SK-N-SH treated with all-trans-retinoic acid at 6 μM for 48 hours (cell line): ENCODE measurements at regions not wholly inside any gene's neighbourhood (a gene's known extent, or its start where the extent isn't known, plus 50 kb on each side); places are given as distances from the start of the nearest gene placed in this dataset.
"Not testable (repeated sequence)": the region's sequence is repeated elsewhere in the genome, so short reads cannot be mapped to it uniquely, and the experiment has no call there.

Source experiments
- ATAC-seq: fragments of 200-7000 bp; cut with Tn5 transposase; 3 replicates; pipeline ENCODE4 v1.9.1; 2020; ENCODE audit warnings: mild to moderate bottlenecking, moderate library complexity
- ARNTL ChIP-seq: fragments of 450-650 bp; formaldehyde crosslinking; IDR thresholded peaks from 2 replicates; pipeline ENCODE4 v1.5.0; 2020; ENCODE audit warnings: low read depth, mild to moderate bottlenecking, moderate library complexity, borderline replicate concordance
- CREB5 ChIP-seq: fragments of 250-450 bp; sonication (Bioruptor Pico); IDR thresholded peaks from 2 replicates; pipeline ENCODE4 v1.5.1; 2020; ENCODE audit warnings: low read depth, mild to moderate bottlenecking, moderate library complexity
- CSRNP3 ChIP-seq: fragments of 250-450 bp; sonication (Bioruptor Pico); IDR thresholded peaks from 2 replicates; pipeline ENCODE4 v1.5.1; 2021; ENCODE audit warnings: mild to moderate bottlenecking, moderate library complexity
- ESRRG ChIP-seq: fragments of 250-450 bp; sonication (Bioruptor Pico); IDR thresholded peaks from 2 replicates; pipeline ENCODE4 v1.6.1; 2021; ENCODE audit warnings: mild to moderate bottlenecking
- GLIS3 ChIP-seq: fragments of 250-450 bp; sonication (Bioruptor Pico); IDR thresholded peaks from 2 replicates; pipeline ENCODE4 v1.5.0; 2020; ENCODE audit warnings: mild to moderate bottlenecking, moderate library complexity
- ISL1 ChIP-seq: fragments of 250-450 bp; sonication (Bioruptor Pico); IDR thresholded peaks from 2 replicates; pipeline ENCODE4 v2.1.2; 2022; ENCODE audit warnings: mild to moderate bottlenecking, moderate library complexity
- PATZ1 ChIP-seq: fragments of 250-450 bp; sonication (Bioruptor Pico); IDR thresholded peaks from 2 replicates; pipeline ENCODE4 v1.8.0; 2020; ENCODE audit warnings: mild to moderate bottlenecking, moderate library complexity, borderline replicate concordance
- POU6F1 ChIP-seq: fragments of 250-450 bp; sonication (Bioruptor Pico); IDR thresholded peaks from 2 replicates; pipeline ENCODE4 v1.8.0; 2021; ENCODE audit warnings: low read depth, mild to moderate bottlenecking, moderate library complexity, borderline replicate concordance
- PPARA ChIP-seq: fragments of 250-450 bp; sonication (Bioruptor Pico); IDR thresholded peaks from 2 replicates; pipeline ENCODE4 v1.5.0; 2020; ENCODE audit warnings: mild to moderate bottlenecking, borderline replicate concordance
- RARB ChIP-seq: fragments of 250-450 bp; sonication (Bioruptor Pico); IDR thresholded peaks from 2 replicates; pipeline ENCODE4 v1.8.0; 2021; ENCODE audit warnings: mild to moderate bottlenecking, moderate library complexity
- SNAI2 ChIP-seq: fragments of 250-450 bp; sonication (Bioruptor Pico); IDR thresholded peaks from 2 replicates; pipeline ENCODE4 v1.5.0; 2020; ENCODE audit warnings: mild to moderate bottlenecking, moderate library complexity
- TCF4 ChIP-seq: fragments of 250-450 bp; sonication (Bioruptor Pico); IDR thresholded peaks from 2 replicates; pipeline ENCODE4 v1.8.0; 2021; ENCODE audit warnings: mild to moderate bottlenecking, moderate library complexity, borderline replicate concordance
- TOX ChIP-seq: fragments of 250-450 bp; sonication (Bioruptor Pico); IDR thresholded peaks from 2 replicates; pipeline ENCODE4 v1.8.0; 2021; ENCODE audit warnings: mild to moderate bottlenecking, moderate library complexity, borderline replicate concordance
- TSHZ2 ChIP-seq: fragments of 250-450 bp; sonication (Bioruptor Pico); IDR thresholded peaks from 2 replicates; pipeline ENCODE4 v1.5.0; 2020; ENCODE audit warnings: mild to moderate bottlenecking, moderate library complexity
- ZC3H10 ChIP-seq: fragments of 250-450 bp; sonication (Bioruptor Pico); IDR thresholded peaks from 2 replicates; pipeline ENCODE4 v1.5.1; 2021; ENCODE audit warnings: mild to moderate bottlenecking, moderate library complexity
- ZFP3 ChIP-seq: fragments of 250-450 bp; sonication (Bioruptor Pico); IDR thresholded peaks from 2 replicates; pipeline ENCODE4 v1.5.0; 2020; ENCODE audit warnings: mild to moderate bottlenecking, moderate library complexity
- ZFP30 ChIP-seq: fragments of 450-650 bp; formaldehyde crosslinking; IDR thresholded peaks from 2 replicates; pipeline ENCODE4 v1.5.0; 2022; ENCODE audit warnings: mild to moderate bottlenecking, moderate library complexity
- ZNF70 ChIP-seq: fragments of 450-650 bp; formaldehyde crosslinking; IDR thresholded peaks from 2 replicates; pipeline ENCODE4 v1.5.0; 2020; ENCODE audit warnings: mild to moderate bottlenecking, moderate library complexity
- ZNF8 ChIP-seq: fragments of 450-650 bp; formaldehyde crosslinking; IDR thresholded peaks from 2 replicates; pipeline ENCODE4 v1.5.0; 2020; ENCODE audit warnings: mild to moderate bottlenecking, moderate library complexity

GRCh38 chr10:94156453-94156852 lies 162.7 kb downstream of the PLCE1 start:
- ATAC-seq: no peak
- TF ChIP-seq ZFP3 (CRISPR knock-in tag) (no peak), CREB5 (CRISPR knock-in tag) (no peak), TSHZ2 (CRISPR knock-in tag) (no peak), SNAI2 (CRISPR knock-in tag) (no peak), TOX (no peak), TCF4 (CRISPR knock-in tag) (no peak), PPARA (CRISPR knock-in tag) (no peak), ESRRG (CRISPR knock-in tag) (no peak), ZNF70 (CRISPR knock-in tag) (no peak), ARNTL (no peak), ZNF8 (CRISPR knock-in tag) (no peak), ZC3H10 (no peak), ZFP30 (CRISPR knock-in tag) (no peak), RARB (CRISPR knock-in tag) (no peak), POU6F1 (CRISPR knock-in tag) (no peak), CSRNP3 (no peak), PATZ1 (CRISPR knock-in tag) (no peak), GLIS3 (CRISPR knock-in tag) (no peak)
- TF ChIP-seq, all 23 proteins: peak for 0

GRCh38 chr10:94165158-94165611 lies 171.5 kb downstream of the PLCE1 start:
- not testable (repeated sequence) for ATAC-seq

- no peak for ATAC-seq
- TF ChIP-seq ISL1 (no peak), ZC3H10 (no peak), CREB5 (CRISPR knock-in tag) (no peak), GLIS3 (CRISPR knock-in tag) (no peak), ARNTL (no peak), TSHZ2 (CRISPR knock-in tag) (no peak), PPARA (CRISPR knock-in tag) (no peak), SNAI2 (CRISPR knock-in tag) (no peak)
- TF ChIP-seq, all 23 proteins: peak for 0
Measured at GRCh38 chr10:94172332-94172731, 178.6 kb downstream of the PLCE1 start.
